B cell (primary cell): ENCODE measurements at regions not wholly inside any gene's neighbourhood (a gene's known extent, or its start where the extent isn't known, plus 50 kb on each side); places are given as distances from the start of the nearest gene placed in this dataset.
"Not testable (repeated sequence)": the region's sequence is repeated elsewhere in the genome, so short reads cannot be mapped to it uniquely, and the experiment has no call there.

Source experiments
- ATAC-seq: fragments of 200-7000 bp; cut with Tn5 transposase; one replicate; pipeline ENCODE4 v1.10.0; 2021; ENCODE audit warnings: low read depth, mild to moderate bottlenecking, moderate number of reproducible peaks, moderate library complexity
- CTCF ChIA-PET: fragments of 350-600 bp; sonication (Branson Sonifier 250); formaldehyde crosslinking; loops from one replicate; lab custom pipeline; 2021; ENCODE audit warnings: antibody characterized with exemption, inconsistent platforms; lab: Charles Lee
- POLR2A ChIA-PET: fragments of 350-600 bp; sonication (Branson Sonifier 250); formaldehyde crosslinking; loops from one replicate; lab custom pipeline; 2021; ENCODE audit warnings: antibody characterized with exemption; lab: Charles Lee
- DNase-seq: peaks from one replicate; pipeline ENCODE4 v3.0.0; 2013
- H2AFZ ChIP-seq: 2 replicates; pipeline ENCODE4 v1.6.1; 2012; ENCODE audit warnings: mild to moderate bottlenecking, low read depth, low read length; ENCODE audit not compliant: insufficient read depth, poor library complexity, severe bottlenecking
- H3K27ac ChIP-seq, 2 donors: 1 replicate in 1 of 2; 2 replicates in 1 of 2; pipeline ENCODE4 v1.5.1; 2012 to 2013; ENCODE audit warnings: low read length in 2 of 2, mild to moderate bottlenecking in 2 of 2, moderate library complexity in 1 of 2
- H3K27me3 ChIP-seq, 4 experiments: fragments of 200-600 bp in 1 of 4; sonication (generic) in 1 of 4; replicated peaks in 1 of 4; 1 replicate in 2 of 4; 2 replicates in 2 of 4; pipeline versions ENCODE4 v1.6.1 to v1.7.0; 2013 to 2016; ENCODE audit warnings: low read length in 3 of 4, mild to moderate bottlenecking in 2 of 4, mixed read lengths in 1 of 4, moderate library complexity in 1 of 4; ENCODE audit not compliant: insufficient read depth in 4 of 4, control insufficient read depth in 3 of 4; ENCODE audit errors: control extremely low read depth in 1 of 4
- H3K36me3 ChIP-seq, 2 experiments: replicated peaks in 1 of 2; 1 replicate in 1 of 2; 2 replicates in 1 of 2; pipeline versions ENCODE4 v1.6.1 to v1.7.1; 2013; ENCODE audit warnings: low read length in 1 of 2; ENCODE audit not compliant: insufficient read depth in 2 of 2, control insufficient read depth in 1 of 2; ENCODE audit errors: control extremely low read depth in 1 of 2, extremely low read depth in 1 of 2
- H3K4me1 ChIP-seq, 2 donors: fragments of 200-600 bp in 1 of 2; sonication (generic) in 1 of 2; 1 replicate in 1 of 2; 2 replicates in 1 of 2; pipeline versions ENCODE4 v1.5.1 to v1.6.1; 2013 to 2017; ENCODE audit warnings: low read length in 2 of 2; ENCODE audit not compliant: control insufficient read depth in 2 of 2, insufficient read depth in 2 of 2
- H3K4me2 ChIP-seq: replicated peaks from 2 replicates; pipeline ENCODE3; 2012; ENCODE audit warnings: mild to moderate bottlenecking, low read depth, low read length; ENCODE audit not compliant: poor library complexity, severe bottlenecking
- H3K4me3 ChIP-seq, 5 experiments: fragments of 200-600 bp in 1 of 5; sonication (generic) in 1 of 5; 1 replicate in 3 of 5; 2 replicates in 2 of 5; pipeline versions ENCODE4 v1.5.1 to v1.7.0; 2011 to 2016; ENCODE audit warnings: low read length in 4 of 5, mild to moderate bottlenecking in 4 of 5, low read depth in 2 of 5, control low read depth in 1 of 5, moderate library complexity in 1 of 5; ENCODE audit not compliant: insufficient read depth in 1 of 5; ENCODE audit errors: control extremely low read depth in 1 of 5, extremely low read depth in 1 of 5
- H3K79me2 ChIP-seq: fragments of 200-600 bp; sonication (generic); one replicate; pipeline ENCODE4 v1.6.0; 2016; ENCODE audit warnings: low read length; ENCODE audit not compliant: control insufficient read depth, insufficient read depth
- H3K9ac ChIP-seq: fragments of 200-600 bp; sonication (generic); 2 replicates; pipeline ENCODE4 v1.6.1; 2017; ENCODE audit warnings: mild to moderate bottlenecking, low read length, moderate library complexity
- H3K9me3 ChIP-seq, 3 donors: one replicate each; pipeline versions ENCODE4 v1.6.1 to v1.7.1; 2013; ENCODE audit warnings: low read length in 2 of 3; ENCODE audit not compliant: control insufficient read depth in 2 of 3, insufficient read depth in 1 of 3; ENCODE audit errors: control extremely low read depth in 1 of 3
- H4K20me1 ChIP-seq: 2 replicates; pipeline ENCODE4 v1.6.0; 2012; ENCODE audit warnings: mild to moderate bottlenecking, low read length; ENCODE audit not compliant: insufficient read depth, control insufficient read depth, poor library complexity, severe bottlenecking
- H3K27ac Mint-ChIP-seq: one replicate; pipeline ENCODE4 v1.8.0; 2021; ENCODE audit warnings: mixed read lengths
- H3K27me3 Mint-ChIP-seq: one replicate; pipeline ENCODE4 v1.8.0; 2021; ENCODE audit warnings: mixed read lengths
- H3K4me1 Mint-ChIP-seq: one replicate; pipeline ENCODE4 v1.8.0; 2021; ENCODE audit warnings: mixed read lengths
- H3K4me3 Mint-ChIP-seq: one replicate; pipeline ENCODE4 v1.8.0; 2021; ENCODE audit warnings: mixed read lengths
- H3K9me3 Mint-ChIP-seq: one replicate; pipeline ENCODE4 v1.8.0; 2022; ENCODE audit warnings: mixed read lengths; ENCODE audit not compliant: insufficient read depth
- CTCF ChIP-seq: fragments of 200-600 bp; IDR thresholded peaks from one replicate; pipeline ENCODE4 v1.8.0; 2022; ENCODE audit warnings: antibody characterized with exemption, mild to moderate bottlenecking
- EZH2 ChIP-seq: IDR thresholded peaks from 2 replicates; pipeline ENCODE4 v1.6.1; 2012; ENCODE audit warnings: borderline replicate concordance, low read depth, mild to moderate bottlenecking, moderate library complexity, low read length; ENCODE audit not compliant: insufficient read depth, poor library complexity, severe bottlenecking
- WGBS: methylation state at CpG from one replicate; pipeline ENCODE4 v1.1.5; 2013; ENCODE audit warnings: missing lambda C conversion rate; ENCODE audit not compliant: insufficient coverage; 5-methylcytosine and 5-hydroxymethylcytosine counted together
- intact Hi-C: fragments of 100-400 bp; cut with micrococcal nuclease; formaldehyde crosslinking; loops from one replicate; pipeline ENCODE4 v1.10.0; 2022

DNA sequence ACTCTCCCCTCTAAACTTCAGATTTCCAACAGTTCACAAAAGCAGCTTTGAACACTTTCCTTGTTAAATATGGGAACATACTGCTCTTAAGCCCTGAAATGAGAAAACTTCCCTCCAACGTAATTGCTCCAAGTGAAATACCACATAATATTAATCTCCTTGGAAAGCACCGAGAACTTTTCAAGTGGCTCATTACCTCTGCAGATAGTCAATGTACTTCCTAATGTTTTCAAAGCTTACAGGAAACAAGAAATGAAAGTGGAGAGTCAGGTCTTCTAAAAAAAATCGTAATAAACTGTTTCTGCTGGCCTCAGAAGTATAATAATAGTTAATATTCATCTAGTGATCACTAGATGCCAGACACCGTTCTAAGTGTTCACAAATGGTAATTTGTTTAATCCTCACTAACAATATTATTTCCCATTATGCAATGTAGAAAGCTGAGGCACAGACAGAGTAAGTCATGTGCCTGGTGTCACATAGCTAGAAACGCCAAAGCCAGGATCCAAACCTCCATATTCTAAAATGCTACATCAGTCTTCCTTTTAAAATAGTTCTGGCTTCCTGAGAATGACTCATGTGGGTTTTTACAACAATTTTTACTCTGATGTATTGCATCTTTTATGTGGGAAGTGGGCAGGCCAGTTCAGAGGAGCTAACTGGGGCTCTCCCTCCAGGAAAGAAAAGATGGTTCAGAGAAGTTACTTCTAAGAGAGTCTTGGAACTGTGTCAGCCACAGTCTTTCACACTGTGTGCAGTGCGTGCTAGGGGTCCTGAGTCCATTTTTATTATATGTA is 177.2 kb downstream of the PLPPR4 start:
- ChIA-PET CTCF (no interaction called here), POLR2A (no interaction called here)
- Histone ChIP-seq H3K4me2 (no peak overlapping the region), H2AFZ (no peak overlapping the region), H3K4me1 (no peaks in the 10 kb centered on the region), H3K36me3 (no peaks in the 10 kb centered on the region), H4K20me1 (no peaks in the 10 kb centered on the region), H3K9me3 (no peaks in the 10 kb centered on the region), H3K79me2 (no peaks in the 10 kb centered on the region), H3K9ac (no peak overlapping the region), H3K4me3 (no peak overlapping the region), H3K27ac (no peak overlapping the region), H3K27me3 (no peaks in the 10 kb centered on the region)
- no peaks in the 10 kb centered on the region for H3K27me3 Mint-ChIP-seq
- ATAC-seq = no peak
- no peak overlapping the region for H3K4me3 Mint-ChIP-seq
- H3K9me3 Mint-ChIP-seq = no peaks in the 10 kb centered on the region
- H3K27ac Mint-ChIP-seq = no peak overlapping the region
- TF ChIP-seq CTCF (no peak), EZH2 (no peak)
- 75% methylated on average over 1 of the region's 6 CpGs for WGBS
- no peaks in the 10 kb centered on the region for H3K4me1 Mint-ChIP-seq
- intact Hi-C loops = no loop called here
- DNase-seq = no peak

GRCh38 chr1:99444211-99444927 is 180.1 kb downstream of the PLPPR4 start:
- intact Hi-C loops, DNase-seq, CTCF ChIA-PET, H3K79me2 ChIP-seq, H3K4me3 ChIP-seq, POLR2A ChIA-PET, H2AFZ ChIP-seq, H3K27ac ChIP-seq, H3K27ac Mint-ChIP-seq, H3K9me3 Mint-ChIP-seq, H3K27me3 Mint-ChIP-seq, ATAC-seq, H3K4me1 Mint-ChIP-seq, H3K27me3 ChIP-seq, H3K9me3 ChIP-seq, H3K9ac ChIP-seq, H3K36me3 ChIP-seq, H4K20me1 ChIP-seq, H3K4me3 Mint-ChIP-seq, H3K4me1 ChIP-seq, H3K4me2 ChIP-seq: not testable (repeated sequence)
- 100% methylated on average over 1 of the region's 6 CpGs for WGBS
